Left renal cortex interstitium (tissue), 4 donors: ENCODE measurements at regions not wholly inside any gene's neighbourhood (a gene's known extent, or its start where the extent isn't known, plus 50 kb on each side); places are given as distances from the start of the nearest gene placed in this dataset.

Experiments
- DNase-seq, 4 donors: peaks; one replicate each; pipeline ENCODE4 v3.0.0-alpha.2; 2013; ENCODE audit warnings: low read depth in 4 of 4, low spot score in 2 of 4, missing footprints in 1 of 4

DNA sequence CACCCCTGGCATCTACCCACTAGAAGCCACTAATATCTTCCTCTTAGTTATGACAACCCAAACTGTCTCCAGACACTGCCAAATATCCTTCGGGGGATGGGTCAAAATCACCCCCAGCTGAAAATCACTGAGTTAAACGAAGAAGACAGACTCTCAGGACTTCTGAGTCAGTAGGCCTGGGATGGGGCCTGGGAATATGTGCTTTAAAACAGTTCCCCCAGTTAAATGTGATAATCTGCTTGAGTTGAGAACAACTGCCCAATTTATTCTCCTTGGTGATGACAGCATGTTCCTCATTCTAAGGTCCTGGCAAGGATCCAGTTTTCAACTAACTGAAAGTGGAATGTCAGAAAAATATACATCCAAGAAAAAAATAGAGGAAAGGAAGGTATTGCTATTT lies 52.4 kb downstream of the CBLL2 start:
- no peak for DNase-seq

- no peak for DNase-seq
Measured at GRCh38 chrX:22329783-22330182, 57.1 kb downstream of the CBLL2 start.

- DNase-seq = no peak
Measured at GRCh38 chrX:22338740-22339139, 66.0 kb downstream of the CBLL2 start.

GRCh38 chrX:22339459-22339858 lies 66.7 kb downstream of the CBLL2 start:
- DNase-seq = no peak

DNA sequence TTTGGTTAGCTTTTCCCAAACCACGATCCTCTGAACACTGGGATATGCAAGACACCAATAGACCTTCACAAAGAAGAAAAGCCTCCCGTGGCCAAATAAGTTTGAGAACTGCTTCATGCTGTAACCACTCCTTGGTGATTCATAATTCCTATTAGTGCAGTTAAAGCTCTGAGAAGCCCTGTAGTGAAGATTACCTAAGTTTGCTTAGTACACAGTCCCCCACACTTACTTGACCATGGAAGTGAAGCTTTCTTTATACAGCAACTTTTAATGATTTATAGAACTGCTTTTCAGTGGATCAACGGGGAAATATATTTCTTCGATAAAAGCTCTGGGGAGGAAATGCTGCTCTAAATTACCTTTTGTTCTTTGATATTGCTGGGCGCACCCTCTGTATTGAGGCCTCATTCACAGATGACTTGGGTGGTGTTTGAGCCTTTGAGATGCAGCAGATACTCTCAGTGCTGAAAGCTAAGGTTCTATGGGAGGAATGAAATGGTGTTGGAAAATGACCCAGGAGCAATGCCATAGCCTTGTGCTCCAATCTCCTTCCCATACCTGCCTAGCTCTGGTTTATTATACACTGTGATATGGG lies 67.4 kb downstream of the CBLL2 start:
- DNase-seq = no peak

DNA sequence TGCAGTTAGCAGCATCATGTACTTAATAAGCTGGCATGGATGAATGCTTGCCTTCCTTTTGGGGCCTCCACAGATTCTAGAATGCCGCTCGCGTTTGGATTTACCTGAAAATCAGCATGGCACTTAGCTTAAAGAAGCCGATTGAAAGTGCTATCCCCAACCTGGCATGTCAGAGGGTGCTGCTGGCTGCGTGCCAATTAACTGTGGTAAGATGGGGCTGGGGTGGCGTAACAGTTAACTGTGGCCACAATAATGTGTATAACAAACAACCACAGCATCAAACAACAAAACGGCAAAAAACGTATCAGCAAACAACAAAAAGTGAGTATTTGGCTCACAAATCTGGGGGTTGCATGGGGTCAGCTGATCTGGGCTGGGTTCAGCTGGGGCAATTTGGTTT lies 70.5 kb downstream of the CBLL2 start:
- DNase-seq = no peak

DNA sequence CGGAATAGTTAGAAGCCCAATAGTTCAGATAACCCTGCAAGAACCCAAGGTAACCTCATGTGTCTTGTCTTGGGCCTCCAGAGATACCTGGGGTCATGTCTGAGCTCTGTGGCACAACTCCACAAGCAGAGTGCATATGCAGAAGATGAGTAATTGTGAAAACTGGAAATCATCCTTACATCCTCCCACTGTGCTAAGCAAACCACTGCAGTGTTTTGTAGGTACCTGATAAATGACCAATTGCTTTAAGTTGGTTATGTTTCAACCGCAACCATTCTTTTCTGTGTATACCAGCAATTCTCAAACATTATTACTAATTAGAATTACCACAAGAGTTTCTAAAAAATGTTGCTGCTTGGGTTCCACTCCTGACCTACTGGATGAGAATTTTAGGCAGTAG lies 73.2 kb downstream of the CBLL2 start:
- no peak for DNase-seq

GRCh38 chrX:22347491-22347890 lies 74.8 kb downstream of the CBLL2 start:
- DNase-seq = no peak

- no peak for DNase-seq
Measured at GRCh38 chrX:22349116-22349515, 76.4 kb downstream of the CBLL2 start.

GRCh38 chrX:22351076-22351475 lies 78.4 kb downstream of the CBLL2 start:
- DNase-seq = no peak

DNA sequence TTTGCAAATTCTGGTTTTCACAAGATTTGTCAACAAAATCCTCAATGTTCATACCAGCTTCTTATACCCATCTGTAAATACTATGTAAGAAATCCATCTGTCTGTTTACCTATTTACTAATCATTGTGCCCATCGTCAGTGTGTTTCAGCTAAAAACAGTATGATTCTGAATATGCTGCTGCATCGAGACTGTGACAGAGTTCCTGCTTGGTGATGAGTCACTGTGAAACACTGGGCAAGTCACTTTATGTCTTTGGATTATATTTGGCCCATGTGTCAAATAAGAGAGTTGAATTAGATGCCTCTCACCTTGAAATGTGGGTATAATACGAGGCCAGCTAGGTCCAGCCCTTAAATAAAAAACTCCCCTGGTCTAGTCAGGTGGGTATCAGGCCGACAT lies 79.3 kb downstream of the CBLL2 start:
- DNase-seq = no peak

DNA sequence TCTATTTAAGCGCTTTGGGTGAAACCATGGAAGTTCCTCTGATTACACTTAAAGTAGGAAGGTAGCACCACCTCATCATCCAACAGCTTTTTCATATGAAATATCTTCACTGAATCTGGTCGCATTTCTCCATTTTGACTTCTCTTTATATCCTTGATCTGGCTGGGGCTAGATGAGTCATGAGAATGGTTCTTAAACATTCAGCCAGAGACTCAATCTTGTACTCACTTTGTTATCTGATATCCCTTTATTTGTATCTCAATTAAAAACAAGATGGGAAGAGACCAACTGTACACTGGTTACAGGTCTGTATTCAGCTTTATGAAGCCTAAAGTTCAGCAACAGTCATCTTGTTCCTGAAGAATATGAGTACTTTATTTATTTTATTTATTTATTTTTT lies 84.9 kb downstream of the CBLL2 start:
- no peak for DNase-seq

- no peak for DNase-seq
Measured at GRCh38 chrX:22360129-22360528, 87.4 kb downstream of the CBLL2 start.

GRCh38 chrX:22365460-22365859 lies 92.7 kb downstream of the CBLL2 start:
- DNase-seq = no peak

DNA sequence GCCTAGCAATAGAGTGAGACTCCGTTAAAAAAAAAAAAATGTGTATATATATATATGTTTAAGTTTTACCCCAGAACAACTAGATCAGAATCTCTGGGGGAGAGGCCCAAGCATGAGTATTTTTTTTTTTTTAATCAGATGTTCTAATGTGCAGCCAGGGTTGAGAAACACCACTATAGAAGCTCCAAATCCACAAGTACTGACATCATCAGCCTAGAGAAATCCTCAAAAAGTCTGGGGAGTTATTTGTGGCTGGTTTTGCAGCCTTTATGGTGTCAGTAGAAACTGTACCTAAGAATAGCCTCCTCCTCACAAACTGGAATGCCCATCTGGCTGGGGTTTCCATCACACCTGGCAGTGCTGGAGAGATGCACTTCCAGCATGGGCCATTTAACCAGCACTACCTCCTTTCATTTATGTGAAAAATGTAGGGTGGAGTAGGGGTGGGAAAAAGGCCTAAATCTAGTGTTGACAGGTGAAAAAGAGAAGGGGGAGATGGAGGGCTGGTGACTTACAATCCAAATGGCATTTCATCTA lies 93.5 kb downstream of the CBLL2 start:
- no peak for DNase-seq

DNA sequence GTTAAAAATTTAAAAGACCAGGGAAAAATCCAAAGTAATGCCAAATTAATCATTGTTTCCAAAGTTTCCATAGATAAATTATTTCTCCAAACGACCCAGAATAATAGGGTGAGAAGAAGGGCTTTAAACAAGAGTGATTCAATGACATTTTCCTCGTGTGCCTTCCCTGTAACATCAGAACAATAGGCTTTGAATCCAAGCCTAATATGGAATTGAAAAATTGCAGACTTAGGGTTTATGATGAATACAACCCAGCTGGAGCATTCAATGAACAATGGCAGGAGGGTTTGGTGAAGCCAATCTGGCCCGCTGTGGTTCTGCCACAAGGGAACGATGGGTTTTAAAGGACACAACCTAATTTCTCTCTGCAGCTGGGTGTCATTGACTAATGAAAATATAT lies 94.2 kb downstream of the CBLL2 start:
- no peak for DNase-seq

GRCh38 chrX:22373094-22373493 lies 100.4 kb downstream of the CBLL2 start:
- no peak for DNase-seq

- no peak for DNase-seq
Measured at GRCh38 chrX:22373766-22374165, 101.1 kb downstream of the CBLL2 start.

DNA sequence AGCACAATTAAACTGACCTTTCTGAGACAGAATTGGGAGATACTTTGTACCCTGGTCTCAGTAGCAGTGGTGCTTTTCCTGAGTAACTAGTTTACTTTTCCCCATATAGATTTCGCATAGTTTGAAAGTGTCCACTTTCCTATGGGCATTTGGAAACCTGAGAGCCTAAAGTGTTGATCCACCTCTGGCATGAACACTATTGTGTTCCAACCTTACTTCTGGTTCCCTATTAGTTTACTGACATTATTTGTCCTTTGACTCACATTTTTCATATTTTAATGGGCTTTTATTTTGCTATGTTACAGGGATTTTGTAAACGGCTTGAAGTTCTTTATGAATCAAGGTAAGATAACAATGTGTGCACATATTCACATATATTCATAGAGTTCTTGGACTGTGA lies 103.7 kb downstream of the CBLL2 start:
- no peak for DNase-seq

GRCh38 chrX:22378296-22378695 lies 105.6 kb downstream of the CBLL2 start:
- DNase-seq = no peak

DNA sequence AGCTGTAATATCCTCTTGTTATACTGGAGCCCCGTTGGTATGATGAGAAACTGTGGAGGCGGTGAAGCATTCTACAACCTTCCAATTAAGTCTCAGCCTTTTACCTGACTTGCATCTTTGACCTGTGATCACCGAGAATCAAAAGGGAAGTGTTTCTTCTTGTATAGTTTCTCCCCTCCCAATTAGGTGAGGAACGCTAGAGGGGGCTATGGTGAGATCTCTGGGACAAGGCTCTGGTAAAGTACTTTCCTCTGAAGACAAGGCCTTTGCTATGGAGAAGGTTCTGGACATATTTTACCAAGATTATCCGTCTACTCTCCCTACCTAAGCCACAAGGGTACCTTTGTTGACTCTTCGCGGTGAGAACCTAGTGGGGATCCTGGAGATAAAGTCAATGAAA lies 111.3 kb downstream of the CBLL2 start:
- DNase-seq = no peak

GRCh38 chrX:22389556-22390179 lies 117.0 kb downstream of the CBLL2 start:
- DNase-seq = no peak
